HG03342 (cell line): ENCODE measurements at regions not wholly inside any gene's neighbourhood (a gene's known extent, or its start where the extent isn't known, plus 50 kb on each side); places are given as distances from the start of the nearest gene placed in this dataset.
"Not testable (repeated sequence)": the region's sequence is repeated elsewhere in the genome, so short reads cannot be mapped to it uniquely, and the experiment has no call there.

Source experiments
- ATAC-seq: cut with Tn5 transposase; IDR thresholded peaks from one replicate; pipeline ENCODE4 v1.9.1; 2021; ENCODE audit warnings: mild to moderate bottlenecking, moderate library complexity; ENCODE audit not compliant: unreplicated experiment

GRCh38 chr20:53857723-53858236 is 212.6 kb downstream of the BCAS1 start:
- no peak for ATAC-seq

- no peak for ATAC-seq
These were observed 213.8 kb downstream of the BCAS1 start for GRCh38 chr20:53856300-53857295.

GRCh38 chr20:53855733-53856132 is 214.7 kb downstream of the BCAS1 start:
- ATAC-seq = no peak

- not testable (repeated sequence) for ATAC-seq
These were observed 215.8 kb downstream of the BCAS1 start for GRCh38 chr20:53854609-53854926.

GRCh38 chr20:53853111-53853713 is 217.2 kb downstream of the BCAS1 start:
- ATAC-seq = no peak

GRCh38 chr20:53852691-53853090 is 217.7 kb downstream of the BCAS1 start:
- no peak for ATAC-seq

GRCh38 chr20:53852014-53852413 is 218.4 kb downstream of the BCAS1 start:
- no peak for ATAC-seq

- no peak for ATAC-seq
These were observed 220.1 kb downstream of the BCAS1 start for GRCh38 chr20:53850319-53850718.

GRCh38 chr20:53849471-53850059 is 220.8 kb downstream of the BCAS1 start:
- ATAC-seq = no peak

- ATAC-seq = no peak
These were observed 222.1 kb downstream of the BCAS1 start for GRCh38 chr20:53848304-53848703.

- ATAC-seq = no peak
These were observed 222.6 kb downstream of the BCAS1 start for GRCh38 chr20:53847837-53848170.

GRCh38 chr20:53847139-53847836 is 223.1 kb downstream of the BCAS1 start:
- peak; percentile 59 for ATAC-seq

- no peak for ATAC-seq
These were observed 223.8 kb downstream of the BCAS1 start for GRCh38 chr20:53846640-53847039.

GRCh38 chr20:53845980-53846379 is 224.4 kb downstream of the BCAS1 start:
- no peak for ATAC-seq

- no peak for ATAC-seq
These were observed 226.1 kb downstream of the BCAS1 start for GRCh38 chr20:53844259-53844658.

GRCh38 chr20:53843645-53844044 is 226.7 kb downstream of the BCAS1 start:
- ATAC-seq = no peak

- ATAC-seq = no peak
These were observed 227.9 kb downstream of the BCAS1 start for GRCh38 chr20:53842301-53843099.

- ATAC-seq = no peak
These were observed 228.7 kb downstream of the BCAS1 start for GRCh38 chr20:53841741-53842140.

- no peak for ATAC-seq
These were observed 229.9 kb downstream of the BCAS1 start for GRCh38 chr20:53840532-53840931.

- ATAC-seq = peak; percentile 54
These were observed 230.8 kb downstream of the BCAS1 start for GRCh38 chr20:53839423-53840176.
